ENCODE measurements at regions not wholly inside any gene's neighbourhood (a gene's known extent, or its start where the extent isn't known, plus 50 kb on each side); places are given as distances from the start of the nearest gene placed in this dataset.

DNA sequence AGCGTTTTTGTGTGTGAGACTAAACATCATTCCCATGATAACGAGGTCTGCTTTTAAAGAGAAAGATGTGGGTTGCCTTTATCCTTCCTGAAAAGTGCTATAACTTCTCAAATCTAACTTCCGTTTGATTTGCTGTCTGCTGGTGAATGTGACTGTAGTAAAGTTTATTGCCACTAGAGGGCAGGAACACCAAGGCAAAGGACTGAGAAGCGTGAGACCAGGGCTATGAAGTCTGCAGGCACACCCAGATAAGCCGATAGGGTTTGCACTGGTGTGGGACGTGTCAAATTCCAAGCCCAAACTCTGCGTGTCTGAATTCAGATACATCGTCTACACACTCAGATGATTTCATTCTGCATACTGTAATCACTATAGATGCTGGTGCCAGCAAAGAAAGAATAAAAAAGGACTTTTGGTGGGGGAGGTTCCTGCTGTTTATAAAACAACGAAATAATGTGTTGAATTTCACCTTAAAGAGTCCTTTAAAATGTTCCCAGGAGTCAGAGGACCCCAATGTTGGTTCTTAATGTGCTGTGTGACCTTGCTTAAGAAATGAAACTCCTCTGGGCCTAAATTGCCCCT lies 87.2 kb downstream of the PTTG1 start:
- TF ChIP-seq ZNF816 (CRISPR knock-in tag; IDR thresholded peaks at IDR 0.05; ENCODE audit: borderline replicate concordance) (no peak), SP1 (IDR thresholded peaks at IDR 0.05) (no peak), SP1 (CRISPR knock-in tag; IDR thresholded peaks at IDR 0.05) (no peak)

Data from HepG2 (cell line).